ENCODE measurements at regions not wholly inside any gene's neighbourhood (a gene's known extent, or its start where the extent isn't known, plus 50 kb on each side); places are given as distances from the start of the nearest gene placed in this dataset.

DNA sequence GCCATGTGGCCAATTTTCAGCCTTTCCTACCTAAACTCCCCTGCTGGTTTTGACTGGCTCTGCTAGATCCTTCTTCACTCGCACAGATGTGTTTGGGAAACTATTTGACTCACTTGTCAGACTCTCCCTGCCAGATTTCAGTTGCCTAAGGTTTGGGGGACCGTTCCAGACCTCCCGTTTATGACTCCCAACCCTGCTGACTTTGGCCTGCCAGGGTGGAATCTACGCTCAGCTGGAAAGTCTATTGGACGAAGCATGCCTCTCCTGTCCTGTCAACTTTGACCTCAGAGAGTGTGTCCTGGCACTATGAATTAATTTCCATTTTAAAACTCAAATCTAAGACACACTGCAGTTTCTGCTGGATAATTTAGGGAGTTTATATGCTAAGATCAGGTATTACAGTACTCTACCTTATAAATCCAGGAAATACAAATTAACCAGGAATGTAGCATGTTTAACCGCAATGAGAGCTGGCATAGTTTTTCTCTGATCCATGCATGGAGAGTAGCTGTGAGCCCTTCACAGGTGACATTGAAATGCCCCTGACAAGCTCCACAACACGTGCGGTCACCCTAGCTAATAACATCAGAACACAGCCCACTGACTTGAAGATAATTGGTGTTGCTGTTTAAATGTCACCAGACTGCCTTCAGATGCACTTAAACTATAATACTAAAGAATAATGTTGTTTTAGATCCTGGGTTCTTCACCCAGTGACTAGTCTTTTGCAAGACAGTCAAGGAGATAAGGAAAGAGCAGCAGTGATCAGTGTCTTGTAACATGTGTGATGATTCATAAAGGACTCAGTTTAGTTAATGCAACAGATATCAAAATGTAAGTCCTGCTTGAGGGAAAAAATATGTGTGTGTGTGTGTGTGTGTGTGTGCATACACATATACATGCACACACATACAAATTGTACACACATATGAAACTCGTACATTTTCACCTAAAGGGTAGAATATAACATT is 223.0 kb upstream of the MCTP2 start:
- DNase-seq (ENCODE audit: low read depth): peak; percentile 57

DNA sequence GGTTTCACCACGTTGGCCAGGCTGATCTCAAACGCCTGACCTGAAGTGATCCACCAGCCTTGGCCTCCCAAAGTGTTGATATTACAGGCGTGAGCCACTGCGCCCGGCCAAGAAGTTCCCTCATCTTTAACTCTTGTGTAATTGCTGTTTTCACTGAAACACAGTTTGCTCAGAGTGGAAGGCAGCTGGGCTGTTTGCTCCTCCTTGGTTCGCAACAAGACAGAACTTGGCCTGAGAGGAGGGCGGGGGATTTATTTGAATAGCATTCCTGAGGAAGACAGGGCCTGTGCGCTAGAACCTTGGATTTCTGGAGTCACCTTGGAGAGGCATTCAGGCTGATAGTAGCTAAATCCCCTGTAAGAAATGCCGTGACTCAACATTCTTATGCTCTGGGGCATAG is 226.7 kb upstream of the MCTP2 start:
- no peak for DNase-seq (ENCODE audit: low read depth)

DNA sequence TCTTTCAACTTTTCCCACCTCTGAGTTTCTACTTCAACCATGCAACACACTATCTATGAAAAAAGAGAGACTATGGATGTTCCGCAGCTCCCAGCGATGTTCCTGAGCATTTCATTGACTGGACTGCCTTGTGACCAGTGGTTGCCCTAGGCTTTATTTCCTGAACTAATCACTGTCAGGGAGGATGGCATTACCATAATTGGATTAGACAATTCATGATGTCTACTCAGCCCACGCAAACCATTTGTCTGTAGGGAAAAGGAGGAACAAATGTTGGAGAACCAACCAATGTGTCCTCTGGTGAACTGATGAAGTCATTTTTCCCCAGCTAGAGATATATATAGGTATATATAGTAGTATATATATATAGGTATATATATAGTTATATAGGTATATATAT is 229.3 kb upstream of the MCTP2 start:
- DNase-seq (ENCODE audit: low read depth): peak; percentile 86

DNA sequence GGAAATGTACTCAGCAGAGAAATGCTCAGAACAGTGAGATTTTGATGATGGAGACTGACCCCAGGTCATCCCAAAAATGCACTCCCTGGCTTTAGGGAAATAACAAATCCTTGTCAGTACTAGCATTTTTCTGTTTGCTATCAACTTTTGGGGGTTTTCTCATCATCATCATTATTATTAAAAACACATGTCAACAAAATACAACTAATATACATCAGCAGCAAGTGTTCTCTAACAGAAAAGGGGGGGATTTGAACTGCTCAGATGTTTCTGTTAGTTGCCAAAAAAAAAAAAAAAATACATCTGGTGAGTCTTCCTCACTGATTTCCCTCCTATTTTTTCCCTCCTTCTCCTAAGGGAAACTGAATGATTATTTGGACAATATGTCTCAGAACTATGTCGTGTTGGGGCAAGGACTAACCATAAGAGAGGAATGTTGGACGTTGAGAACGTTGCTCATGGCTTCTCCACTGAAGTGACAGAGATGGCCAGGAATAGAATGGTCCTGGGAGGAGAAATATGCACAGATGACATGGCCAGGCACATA is 230.0 kb upstream of the MCTP2 start:
- DNase-seq (ENCODE audit: low read depth): peak; percentile 47

DNA sequence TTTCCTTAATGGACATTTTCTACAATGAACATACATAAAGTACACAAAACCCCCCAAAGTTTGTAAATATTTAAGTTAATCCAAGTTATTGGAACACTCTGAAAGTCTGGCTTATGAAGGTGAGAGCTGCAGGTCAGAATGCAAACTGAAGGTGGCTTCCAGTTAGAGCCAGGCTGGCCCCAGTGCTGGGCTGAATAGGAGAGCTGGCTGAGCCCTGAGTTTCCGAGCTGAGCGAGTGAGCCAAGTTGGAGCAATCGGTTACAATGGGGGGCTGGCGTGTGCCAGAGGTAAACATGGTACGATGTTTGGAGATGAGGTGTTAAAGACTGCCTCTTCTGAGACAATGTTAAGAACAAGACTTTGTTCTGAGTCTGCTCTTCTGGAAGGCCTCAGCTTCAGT is 230.8 kb upstream of the MCTP2 start:
- DNase-seq (ENCODE audit: low read depth): no peak

DNA sequence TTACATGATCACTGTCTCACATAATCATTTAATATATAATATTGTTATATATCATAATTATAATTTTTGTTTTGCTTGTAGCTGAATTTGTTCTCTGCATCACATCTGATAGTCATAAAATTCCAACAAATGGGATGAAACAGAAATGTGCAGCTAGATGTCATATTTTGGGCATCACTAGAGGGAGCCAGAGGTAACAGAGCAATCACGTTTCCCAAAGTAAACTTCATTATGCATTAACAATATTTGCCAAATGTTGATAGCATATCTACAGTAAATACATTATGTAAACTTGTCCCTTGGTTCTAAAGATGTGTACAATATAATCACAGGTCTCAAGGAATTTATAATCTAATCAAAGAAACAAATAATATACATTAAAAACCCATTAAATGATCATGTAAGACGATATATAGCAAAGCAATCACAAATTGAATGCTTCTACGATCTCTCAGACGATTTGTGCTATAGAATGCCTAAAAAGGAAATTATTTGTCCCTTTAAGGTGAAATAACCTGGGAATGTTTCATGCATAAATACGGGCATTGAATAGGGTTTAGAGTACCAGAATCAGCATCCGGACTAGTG is 234.2 kb upstream of the MCTP2 start:
- DNase-seq (ENCODE audit: low read depth): peak; percentile 56

DNA sequence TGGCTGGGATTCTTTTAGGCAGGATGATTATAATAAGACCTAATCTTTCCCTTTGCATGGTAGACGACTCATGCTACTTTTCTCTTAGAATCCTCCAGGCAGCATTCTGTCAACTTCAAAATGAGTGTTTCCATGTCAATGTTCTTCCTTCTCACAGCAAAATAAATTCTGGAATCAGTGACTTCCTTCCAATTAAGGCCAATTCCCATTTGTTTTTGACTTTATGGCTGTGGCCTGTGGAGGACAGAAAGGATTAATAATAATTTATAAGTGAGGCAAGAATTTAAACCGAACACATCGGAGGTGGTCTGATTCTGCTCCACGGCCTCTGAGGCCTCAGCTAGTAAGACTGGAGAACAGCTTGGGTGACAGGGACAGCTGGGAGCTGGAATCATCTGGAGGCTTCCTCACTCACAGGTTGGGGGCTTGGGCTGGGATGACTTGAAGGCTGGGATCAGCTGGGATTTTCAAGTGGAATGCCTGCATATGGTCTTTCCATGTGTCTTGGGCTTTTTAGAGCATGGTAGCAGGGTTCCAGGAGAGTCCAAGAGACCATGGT is 241.8 kb upstream of the MCTP2 start:
- no peak for DNase-seq (ENCODE audit: low read depth)

DNA sequence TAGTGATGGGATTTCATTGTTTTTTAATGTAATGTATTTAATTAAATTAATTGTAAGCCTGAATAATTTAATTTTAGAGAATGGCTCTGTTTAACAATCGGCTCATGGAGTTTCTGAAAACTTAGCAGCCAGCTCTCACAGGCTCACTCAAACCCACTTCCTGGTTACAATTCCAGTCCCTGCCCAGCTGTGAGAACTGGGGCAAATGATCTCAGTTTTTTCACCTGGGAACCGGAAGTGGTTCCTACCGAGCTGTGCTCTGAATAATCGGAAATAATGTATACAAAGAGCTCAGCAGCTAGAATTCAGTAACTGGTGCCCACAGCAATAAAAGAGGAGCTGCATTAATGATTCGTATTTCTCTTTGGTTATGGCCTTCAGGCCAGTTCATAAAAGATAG is 244.3 kb upstream of the MCTP2 start:
- no peak for DNase-seq (ENCODE audit: low read depth)

DNA sequence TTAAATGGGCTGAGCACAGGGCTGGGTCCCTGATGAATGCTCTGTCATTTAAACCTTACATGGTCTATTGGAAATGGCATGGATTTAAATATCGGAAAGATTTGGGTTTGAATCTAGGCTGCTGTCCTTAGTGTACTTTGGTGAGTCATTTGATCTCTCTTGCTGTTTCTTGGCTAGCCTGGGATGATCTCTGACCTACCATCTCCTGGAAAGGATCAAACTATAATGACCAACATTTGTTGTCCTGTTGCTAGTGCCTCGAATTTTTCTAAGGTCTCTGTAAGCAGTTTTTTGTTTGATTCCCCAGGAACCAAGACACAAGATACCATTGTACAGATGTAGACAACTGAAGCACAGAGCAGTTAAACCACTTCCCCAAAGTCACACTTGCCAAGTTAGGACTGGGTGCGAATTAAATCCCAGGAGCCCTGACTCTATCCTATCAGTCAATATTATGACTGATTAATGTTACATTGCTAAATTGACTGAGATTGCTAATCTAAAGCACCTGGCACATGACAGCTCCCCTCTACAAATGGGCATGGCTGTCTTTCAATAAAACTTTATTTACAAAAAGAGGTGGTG is 244.9 kb upstream of the MCTP2 start:
- DNase-seq (ENCODE audit: low read depth): peak; percentile 31

DNA sequence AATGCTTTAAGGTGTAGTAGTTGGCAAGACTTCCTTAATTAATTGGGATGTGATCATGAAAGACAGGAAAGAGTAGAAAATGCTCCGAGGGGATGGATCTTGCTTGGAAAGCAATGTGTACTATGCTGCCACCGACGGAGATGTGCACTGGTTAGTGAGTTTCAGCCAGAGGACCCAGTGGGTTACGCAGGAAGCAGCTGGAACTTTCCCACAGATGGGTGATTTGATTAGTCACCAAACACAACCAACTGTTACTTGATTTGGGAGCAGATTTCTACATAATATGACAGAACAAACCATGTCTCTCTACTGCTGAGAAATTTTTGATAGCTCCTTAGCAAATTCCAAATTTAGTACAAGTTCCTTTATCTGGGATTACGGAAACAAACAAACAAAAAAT is 245.4 kb upstream of the MCTP2 start:
- peak; percentile 54 for DNase-seq (ENCODE audit: low read depth)

DNA sequence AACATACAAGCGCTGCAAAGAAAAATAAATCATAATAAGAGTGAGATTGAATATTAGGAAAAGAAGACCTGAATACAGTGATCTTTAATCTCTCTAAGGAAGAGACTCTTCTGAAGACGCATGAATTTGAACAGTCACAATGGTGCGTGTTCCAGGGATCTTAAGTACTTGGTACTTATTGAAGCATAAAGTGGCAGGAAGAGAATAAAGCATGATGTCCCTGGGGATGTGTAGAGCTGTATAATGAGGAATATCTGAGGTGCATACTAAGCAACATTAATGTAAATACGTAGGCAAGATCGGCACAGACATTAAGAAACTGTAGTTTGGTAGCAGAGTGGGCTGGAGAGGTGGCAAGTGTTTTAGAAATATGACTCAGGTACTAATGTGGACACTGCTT is 246.2 kb upstream of the MCTP2 start:
- no peak for DNase-seq (ENCODE audit: low read depth)

DNA sequence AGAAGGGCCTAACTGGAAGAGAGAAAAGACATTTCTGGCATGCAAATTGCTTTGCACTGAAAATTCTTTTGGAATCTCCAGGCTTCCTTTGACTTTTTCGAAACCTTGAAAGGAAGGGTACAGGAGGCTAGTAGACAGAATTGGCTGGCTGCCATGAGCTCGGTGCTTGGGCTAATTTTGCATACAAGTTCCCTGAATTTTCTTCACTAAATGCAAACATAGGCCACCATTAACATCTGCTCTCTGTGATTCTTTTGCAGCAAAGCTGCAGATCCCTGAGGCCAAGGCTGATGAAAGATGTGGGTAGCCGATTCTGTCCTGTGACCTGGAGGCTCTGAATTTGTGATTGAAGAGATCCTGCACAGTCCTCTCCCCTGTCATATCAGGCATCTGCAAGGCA is 247.8 kb upstream of the MCTP2 start:
- DNase-seq (ENCODE audit: low read depth): peak; percentile 40

DNA sequence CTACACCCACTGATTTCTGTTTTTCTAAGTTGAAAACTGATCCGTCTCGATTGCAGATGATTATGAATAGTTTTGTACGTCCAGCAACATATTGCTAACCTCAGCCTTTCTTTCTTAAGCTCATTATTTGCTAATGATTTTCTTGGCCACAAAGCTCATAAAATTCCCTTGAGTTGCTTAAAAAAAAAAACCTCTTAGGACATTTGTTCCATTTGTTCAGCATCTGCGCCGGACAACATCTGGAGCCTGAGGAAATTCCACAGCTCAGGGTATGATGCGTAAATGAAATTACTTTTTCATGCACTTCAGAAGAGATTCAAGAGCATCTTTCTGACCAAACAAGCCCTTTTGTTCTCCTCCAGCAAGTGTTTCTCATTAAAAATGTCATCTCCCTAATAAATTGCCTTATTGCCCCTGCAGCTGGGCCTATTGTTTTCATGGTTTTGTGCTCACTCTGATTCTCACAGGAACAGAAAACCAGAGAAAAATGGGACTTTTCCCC is 249.1 kb upstream of the MCTP2 start:
- peak; percentile 65 for DNase-seq (ENCODE audit: low read depth)

DNA sequence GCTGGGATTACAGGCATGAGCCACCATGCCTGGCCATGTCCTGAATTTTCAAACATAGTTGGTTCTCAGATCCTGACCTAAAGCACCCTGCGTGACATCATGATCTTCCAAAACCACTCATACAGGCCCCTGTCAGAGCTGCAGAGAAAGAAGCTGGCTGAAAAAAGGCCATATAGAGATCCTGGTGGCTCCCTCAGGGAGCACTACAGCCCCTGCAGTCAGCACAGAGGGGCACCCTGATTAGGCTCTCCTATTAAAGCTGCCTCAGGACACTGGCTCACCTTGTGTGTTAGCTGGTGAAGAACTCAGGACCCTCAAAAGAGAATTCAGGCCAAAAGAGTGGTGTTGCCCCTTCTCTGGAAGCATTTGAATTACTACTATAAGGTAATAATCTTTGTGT is 249.7 kb upstream of the MCTP2 start:
- no peak for DNase-seq (ENCODE audit: low read depth)

DNA sequence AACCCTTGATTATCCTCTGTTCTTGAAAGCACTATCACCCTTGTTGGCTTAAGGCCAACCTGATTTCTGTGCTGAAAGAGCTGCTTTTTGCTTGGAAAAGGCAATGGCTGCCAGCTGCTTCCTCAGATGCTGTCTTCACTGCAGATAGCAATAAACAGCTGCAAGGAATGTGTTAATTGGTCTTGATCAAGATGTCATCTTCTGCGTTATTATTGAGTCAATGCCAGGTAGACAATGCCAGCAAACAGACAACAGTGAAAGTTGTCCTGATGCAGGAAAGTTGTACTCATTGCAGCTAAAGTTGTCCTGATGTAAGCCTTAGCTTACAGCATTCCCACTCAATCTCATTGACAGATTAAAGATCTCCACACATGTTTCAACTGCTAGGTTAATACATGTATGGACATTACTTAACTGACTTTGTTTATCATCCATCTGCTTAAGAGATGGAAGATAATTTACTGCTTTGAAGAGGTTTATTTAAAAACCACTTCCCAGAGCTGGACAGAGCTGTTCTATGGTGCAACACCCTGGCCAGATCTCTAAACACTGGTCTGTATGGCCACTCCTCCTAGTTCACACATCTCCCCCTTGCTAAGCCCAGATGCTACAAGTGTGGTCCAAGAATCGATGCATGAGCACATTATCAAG is 251.0 kb upstream of the MCTP2 start:
- DNase-seq (ENCODE audit: low read depth): peak; percentile 13

DNA sequence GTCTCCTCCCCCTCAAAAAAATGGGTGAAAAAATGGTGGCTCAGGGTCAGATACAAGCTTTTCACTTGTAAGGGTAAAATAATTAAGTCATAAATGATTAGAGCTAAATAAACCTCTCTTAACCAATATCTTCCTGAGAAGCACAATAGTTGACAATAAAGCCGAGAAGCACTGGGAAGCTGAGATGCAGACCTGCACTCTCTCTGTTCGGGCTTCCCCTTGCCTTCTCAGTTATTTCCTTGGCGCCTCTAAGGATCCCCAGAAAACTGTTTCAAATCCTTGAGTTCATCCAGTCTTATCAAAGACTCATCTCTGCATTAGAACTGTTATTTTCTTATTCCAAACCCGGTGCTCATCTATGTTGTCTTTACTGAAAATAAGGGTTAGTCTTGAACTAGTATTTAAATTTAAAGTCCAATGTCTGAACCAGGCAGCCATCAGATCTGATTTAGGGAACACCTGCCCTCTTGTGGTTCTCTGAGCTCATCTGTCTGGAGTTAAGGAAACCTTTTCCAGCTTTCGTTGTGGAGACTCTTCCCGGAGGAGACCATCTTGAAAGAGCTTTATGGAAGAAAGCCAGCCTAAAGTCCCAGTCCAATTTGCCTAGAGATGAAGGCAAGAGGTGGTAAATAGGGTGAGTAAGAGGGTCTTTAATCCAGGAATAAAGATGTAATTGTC is 256.4 kb upstream of the MCTP2 start:
- DNase-seq (ENCODE audit: low read depth): peak; percentile 55

DNA sequence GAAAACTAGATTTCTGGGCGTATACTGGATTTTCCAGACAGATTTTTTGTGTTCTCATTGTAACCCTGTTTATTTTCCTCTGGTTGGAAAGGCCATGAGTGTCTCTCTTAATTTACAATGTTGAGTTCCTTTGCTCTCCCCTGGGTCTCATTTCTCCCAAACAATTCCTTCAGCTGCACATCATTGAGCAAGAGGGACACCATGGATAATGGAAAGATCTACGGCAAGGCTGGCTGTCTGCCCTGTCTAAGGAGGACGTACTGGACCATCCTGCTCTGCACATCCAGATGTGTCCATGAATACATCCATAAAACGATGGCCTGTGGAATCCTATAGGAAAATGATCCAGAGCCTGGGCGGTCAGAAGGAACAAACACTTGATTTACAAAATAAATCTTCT is 258.1 kb upstream of the MCTP2 start:
- DNase-seq (ENCODE audit: low read depth): no peak

DNA sequence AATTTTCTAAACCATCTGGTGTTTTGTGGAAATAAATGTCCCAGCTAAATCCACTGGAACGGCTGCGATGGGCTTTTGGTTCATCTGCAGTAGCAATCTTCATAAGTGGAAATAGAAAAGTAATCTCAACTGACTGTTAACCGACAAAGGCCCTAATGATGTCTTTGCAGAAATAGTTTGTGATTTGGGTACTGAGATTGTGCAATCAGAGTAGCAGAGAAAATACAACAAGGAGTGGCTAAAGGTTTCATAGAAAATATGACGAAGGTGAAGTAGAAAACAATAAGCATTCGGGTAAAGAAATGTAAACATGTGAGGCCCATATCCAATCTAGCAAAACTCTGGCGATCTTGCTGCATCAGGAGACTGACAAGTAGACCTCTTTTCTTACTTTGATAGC is 262.6 kb upstream of the MCTP2 start:
- DNase-seq (ENCODE audit: low read depth): no peak

DNA sequence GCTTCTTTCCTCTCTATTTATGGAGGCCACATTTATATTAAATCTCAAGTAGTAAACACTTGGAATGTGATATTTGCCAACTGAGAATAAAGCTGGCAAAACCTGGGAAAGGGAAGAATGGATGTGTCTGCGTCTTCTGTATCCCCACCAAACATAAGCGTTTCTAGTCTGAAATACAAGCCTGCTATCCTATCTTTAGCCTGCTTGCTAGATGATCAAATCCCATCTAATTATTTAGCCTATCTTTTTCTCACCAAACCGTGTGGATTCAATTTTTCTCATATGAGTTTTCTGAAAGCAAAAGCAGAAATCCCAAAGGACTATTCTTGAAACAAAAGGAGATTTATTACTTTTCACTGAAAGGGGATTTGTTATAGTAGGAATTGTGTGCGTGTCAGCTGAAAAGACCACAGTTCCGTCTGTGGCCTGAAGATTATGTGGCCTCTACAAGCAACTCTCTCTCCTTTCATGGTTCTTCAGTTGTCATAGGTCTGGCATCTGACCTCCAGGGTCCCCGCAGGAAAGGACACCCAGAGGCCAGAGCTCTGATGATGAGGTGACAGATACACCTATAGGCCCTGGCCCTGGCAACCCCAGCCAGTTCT is 266.0 kb upstream of the MCTP2 start:
- peak; percentile 17 for DNase-seq (ENCODE audit: low read depth)

DNA sequence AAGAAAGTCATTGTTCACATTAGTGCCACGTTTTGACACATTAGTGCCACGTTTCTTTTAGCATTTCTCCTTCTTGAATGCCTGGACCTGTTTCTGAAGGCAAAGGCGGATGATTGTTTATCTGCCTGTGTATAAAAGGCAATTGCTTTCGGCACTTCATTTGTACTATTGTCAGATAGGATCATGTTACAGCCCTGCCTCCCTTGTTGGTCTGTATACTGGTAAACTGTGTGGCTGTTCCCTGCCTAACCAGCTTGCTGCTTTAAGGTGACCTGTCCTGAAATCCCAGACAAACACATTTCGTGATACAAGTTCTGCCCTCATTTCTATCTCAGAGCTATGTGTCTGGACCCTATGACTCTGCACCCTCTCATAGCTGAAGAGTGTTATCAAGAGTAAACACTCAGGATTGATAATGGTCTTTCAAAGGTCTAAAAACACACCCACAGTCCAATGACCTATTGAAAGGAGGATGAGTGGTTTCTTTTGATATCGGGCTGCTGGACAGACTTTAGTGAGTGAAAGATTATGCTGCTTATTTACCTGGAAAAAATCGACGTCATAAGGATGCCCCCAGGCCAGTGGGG is 276.3 kb upstream of the MCTP2 start:
- no peak for DNase-seq (ENCODE audit: low read depth)

Measured in RPMI7951 (cell line).